HG03159 (cell line): ENCODE measurements at regions not wholly inside any gene's neighbourhood (a gene's known extent, or its start where the extent isn't known, plus 50 kb on each side); places are given as distances from the start of the nearest gene placed in this dataset.

ENCODE experiments used
- ATAC-seq: cut with Tn5 transposase; IDR thresholded peaks from one replicate; pipeline ENCODE4 v1.9.1; 2021; ENCODE audit warnings: mild to moderate bottlenecking, moderate library complexity; ENCODE audit not compliant: unreplicated experiment

DNA sequence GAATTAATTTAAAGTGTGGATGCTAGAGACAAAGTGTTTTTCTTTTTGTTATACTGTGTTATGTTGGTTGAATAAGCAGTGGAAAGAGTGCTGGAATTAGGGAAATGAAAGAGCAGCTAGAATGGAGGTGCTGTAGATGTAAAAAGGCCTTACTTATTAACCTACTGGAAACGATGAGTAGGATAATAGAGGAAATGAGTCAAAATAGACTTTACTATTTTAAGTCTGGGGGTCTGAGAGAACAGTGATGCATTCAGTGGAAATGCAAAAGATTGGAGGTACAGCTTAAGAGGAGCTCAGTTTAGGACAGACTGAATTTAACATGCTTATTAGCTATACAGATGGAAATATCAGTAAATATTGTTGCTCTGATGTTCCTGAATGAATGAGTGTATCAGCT is 674.0 kb downstream of the OTOL1 start:
- peak; percentile 82 for ATAC-seq

DNA sequence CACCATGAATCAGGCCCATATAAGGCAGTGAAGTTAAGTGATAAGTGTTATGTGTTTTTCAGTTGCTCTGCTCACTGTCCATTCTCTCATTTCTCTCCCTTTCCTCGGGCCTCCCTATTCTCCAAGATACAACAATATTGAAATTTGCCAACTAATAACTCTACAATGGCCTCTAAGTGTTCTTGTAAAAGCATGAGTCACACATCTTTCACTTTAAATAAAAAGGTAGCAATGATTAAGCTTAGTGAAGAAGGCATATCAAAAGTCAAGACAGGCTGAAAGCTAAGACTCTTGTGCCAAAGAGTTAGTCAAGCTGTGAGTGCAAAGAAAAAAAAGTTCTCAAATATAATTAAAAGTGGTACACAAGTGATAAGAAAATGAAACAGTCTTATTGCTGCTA is 675.4 kb downstream of the OTOL1 start:
- ATAC-seq = no peak

GRCh38 chr3:162175145-162175544 is 678.5 kb downstream of the OTOL1 start:
- no peak for ATAC-seq

GRCh38 chr3:162175878-162176277 is 679.3 kb downstream of the OTOL1 start:
- ATAC-seq = no peak

DNA sequence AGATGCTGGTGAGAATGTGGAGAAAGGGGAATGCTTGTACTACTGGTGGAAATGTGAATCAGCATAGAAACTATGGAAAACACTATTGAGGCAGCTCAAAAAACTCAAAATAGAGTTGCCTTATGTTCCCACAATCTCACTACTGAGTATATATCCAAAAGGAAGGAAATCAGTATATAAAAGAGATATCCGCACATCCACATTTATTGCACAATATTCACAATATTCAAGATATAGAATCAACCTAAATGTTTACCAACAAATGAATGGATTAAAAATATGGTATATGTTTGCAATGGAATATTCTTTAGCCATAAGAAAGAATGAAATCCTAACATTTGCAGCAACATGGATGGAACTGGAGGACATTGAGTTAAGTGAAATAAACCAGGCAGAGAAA is 686.8 kb downstream of the OTOL1 start:
- ATAC-seq = no peak

- ATAC-seq = no peak
Measured at GRCh38 chr3:162192340-162193029, 695.9 kb downstream of the OTOL1 start.

DNA sequence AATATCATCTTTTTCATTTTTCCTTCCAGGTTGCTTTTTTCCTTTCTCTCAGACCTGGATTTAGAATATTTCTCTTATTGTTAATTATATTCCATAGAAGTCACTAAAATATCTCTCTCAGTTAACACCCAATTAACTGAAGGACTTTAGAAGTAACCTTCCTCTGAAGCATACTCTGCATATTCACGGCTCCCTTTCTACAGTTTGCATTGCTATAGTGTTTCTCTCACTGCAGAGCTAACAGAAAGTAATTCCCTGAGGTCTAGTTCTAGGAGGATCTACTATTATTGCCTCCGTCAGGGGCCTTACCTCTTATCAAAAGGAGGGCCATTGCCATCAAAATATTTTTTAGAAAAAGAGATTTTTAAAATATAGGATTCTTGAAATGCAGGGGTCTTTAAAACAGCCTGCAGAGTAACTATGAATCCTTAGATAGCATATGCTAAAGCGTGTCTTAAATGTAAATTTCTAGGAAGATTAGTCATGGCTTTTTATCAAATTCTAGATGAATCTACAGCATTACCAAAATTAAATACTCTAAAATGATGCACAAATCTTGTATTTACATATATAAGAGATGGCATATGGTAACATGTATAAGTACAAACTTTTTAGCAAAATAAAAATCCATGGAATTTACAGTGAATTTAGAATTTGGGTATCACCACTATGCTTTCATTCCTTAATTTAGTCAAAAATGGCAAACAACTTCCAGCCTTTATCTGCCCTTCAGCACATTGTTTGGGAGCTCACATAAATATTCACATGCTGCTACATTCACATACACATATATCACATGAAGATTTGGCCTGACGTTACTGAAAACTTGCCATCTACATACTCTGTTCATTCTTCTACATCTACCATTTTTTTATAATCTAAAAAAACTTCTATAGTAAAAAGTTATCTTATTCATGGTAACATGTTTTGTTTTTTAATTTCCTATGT is 696.8 kb downstream of the OTOL1 start:
- ATAC-seq = no peak

- no peak for ATAC-seq
Measured at GRCh38 chr3:162195147-162195546, 698.5 kb downstream of the OTOL1 start.

- ATAC-seq = no peak
Measured at GRCh38 chr3:162196964-162197363, 700.4 kb downstream of the OTOL1 start.

DNA sequence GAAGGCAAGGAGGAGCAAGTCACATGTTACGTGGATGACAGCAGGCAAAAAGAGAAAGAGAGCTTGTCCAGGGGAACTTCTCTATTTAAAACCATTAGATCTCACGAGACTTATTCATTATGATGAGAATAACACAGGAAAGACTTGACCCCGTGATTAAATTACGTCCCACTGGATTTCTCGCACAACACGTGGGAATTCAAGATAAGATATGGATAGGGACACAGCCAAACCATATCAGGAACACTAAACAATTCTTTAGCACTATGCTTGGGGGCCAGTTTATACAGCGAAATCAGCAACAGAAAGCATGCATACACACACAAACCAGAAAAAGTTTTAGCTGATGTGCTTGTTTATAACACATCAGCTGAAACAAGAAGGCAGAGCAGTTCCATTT is 704.2 kb downstream of the OTOL1 start:
- ATAC-seq = no peak

- ATAC-seq = no peak
Measured at GRCh38 chr3:162206648-162207047, 710.0 kb downstream of the OTOL1 start.

GRCh38 chr3:162211470-162211869 is 714.9 kb downstream of the OTOL1 start:
- ATAC-seq = no peak

GRCh38 chr3:162213196-162213595 is 716.6 kb downstream of the OTOL1 start:
- no peak for ATAC-seq

DNA sequence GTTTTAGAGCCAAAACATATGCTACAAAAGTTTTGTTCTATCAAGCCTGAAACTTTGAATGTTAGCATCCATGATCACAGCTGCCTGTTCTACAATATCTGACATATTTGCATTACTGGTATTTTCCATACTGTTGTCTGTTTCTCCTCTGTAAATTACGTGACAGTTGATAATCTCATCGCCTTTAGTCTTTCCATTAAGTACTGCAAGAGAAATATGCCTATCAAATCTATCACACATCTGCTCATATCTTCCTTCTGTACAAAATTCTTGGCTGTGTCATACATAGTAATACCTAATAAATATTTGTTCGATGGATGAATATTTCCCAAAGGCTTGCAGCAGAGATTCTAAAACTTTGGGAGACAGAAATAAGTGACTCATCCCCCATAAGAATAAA is 717.3 kb downstream of the OTOL1 start:
- ATAC-seq = no peak

DNA sequence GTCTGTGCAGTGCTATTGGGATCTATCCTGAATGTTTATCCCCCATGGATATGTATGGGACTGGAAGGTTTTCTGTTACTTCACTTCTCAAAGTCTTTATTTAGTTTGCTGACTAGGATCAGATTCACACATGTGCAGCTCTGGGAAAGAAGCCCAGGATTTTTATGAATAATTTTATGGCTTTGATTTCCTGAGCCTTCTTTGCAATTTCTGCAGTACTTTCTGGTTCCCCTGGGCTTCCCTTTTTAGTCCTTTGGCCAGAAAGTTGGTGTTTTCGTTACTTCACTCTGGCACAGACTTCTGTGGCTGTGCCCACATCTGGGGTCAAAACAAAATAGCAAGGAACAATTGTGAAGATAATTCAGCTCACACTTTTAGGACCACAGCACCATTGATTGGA is 721.0 kb downstream of the OTOL1 start:
- no peak for ATAC-seq

GRCh38 chr3:162218479-162218878 is 721.9 kb downstream of the OTOL1 start:
- ATAC-seq = no peak

DNA sequence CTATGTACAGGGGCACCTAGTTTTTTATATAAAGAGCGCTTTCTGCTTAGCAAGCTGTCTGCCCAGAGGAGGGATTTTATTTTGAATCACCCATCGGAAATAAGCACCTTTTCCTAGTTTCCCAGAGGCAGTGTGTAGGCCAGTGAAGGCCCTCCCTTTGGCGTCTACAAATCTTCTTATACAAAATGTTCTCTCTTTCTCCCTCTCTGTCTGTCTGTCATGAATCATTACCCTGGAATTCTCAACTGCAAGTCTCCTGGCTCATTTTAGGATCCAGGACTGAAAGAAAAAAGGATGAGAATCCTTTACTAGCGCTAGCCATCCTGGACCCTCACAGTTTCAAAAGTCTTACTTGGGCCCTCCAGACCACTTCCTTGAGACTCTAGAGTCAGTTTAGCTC is 728.1 kb downstream of the OTOL1 start:
- ATAC-seq = no peak

DNA sequence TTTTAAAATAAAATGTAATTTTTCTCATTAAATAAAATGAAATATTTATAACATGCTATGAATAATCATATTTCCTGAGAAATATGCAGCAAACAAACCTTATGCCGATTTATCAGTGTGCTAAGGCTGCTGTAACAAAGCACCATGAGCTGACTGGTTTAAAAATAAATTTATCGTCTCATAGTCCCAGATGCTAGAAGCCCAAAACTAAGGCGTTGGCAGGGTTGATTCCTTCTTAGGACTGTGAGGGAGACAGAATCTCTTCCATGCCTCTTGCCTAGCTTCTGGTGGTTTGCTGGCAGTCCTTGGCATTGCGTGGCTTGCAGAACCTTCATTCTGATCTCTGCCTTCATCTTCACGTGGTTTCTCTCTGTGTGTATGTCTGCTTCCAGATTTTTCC is 740.3 kb downstream of the OTOL1 start:
- ATAC-seq = no peak

DNA sequence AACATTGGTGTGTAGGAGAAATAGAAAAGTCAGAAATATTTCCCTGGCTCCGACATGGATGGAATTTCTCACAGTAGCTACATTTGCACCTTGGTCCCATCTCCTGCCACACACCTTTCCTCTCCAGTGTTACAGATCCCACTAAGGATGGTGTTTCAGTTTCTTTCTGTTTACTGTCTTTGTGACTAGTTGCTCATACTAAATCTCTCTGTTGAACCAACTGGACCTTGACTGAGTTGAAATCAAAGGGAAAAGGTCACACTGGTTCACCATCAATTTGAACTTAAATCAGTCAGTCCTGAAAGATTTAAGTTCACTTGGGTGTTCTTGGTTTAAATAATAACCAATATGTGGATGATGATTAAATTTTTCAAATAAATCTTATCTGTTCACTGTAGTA is 754.2 kb downstream of the OTOL1 start:
- no peak for ATAC-seq

- no peak for ATAC-seq
Measured at GRCh38 chr3:162262129-162262528, 765.5 kb downstream of the OTOL1 start.

DNA sequence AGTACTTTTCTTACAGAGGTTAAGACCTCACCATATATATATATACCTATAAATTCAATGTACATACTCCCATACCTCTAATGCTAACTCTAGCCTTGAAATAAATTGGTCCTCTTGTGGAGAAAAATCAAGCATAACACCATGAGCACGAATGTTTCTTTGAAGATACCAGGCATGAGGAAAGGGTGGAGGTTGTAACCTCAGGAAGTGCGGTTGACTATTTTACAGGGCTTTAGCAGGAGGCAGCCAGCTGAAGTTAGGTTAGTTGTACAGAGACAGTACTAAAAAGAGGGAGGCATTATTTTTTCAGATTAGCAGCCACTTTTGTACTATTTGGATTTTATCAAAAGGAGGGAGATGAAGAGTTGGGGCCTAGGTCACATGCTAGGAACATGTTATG is 767.0 kb downstream of the OTOL1 start:
- no peak for ATAC-seq
